Fibroblast of lung (primary cell): ENCODE measurements at regions not wholly inside any gene's neighbourhood (a gene's known extent, or its start where the extent isn't known, plus 50 kb on each side); places are given as distances from the start of the nearest gene placed in this dataset.

ENCODE experiments used
- DNase-seq, 2 donors: peaks; one replicate each; pipeline versions ENCODE4 v3.0.0 to v3.0.0-alpha.2; 2010; ENCODE audit warnings: low read depth in 2 of 2
- H2AFZ ChIP-seq: 2 replicates; pipeline ENCODE4 v1.5.1; 2012; ENCODE audit warnings: low read length, control low read depth, inconsistent platforms
- H3K27ac ChIP-seq: 2 replicates; pipeline ENCODE4 v1.5.1; 2011; ENCODE audit warnings: low read length, control low read depth; ENCODE audit not compliant: insufficient read depth
- H3K27me3 ChIP-seq: 2 replicates; pipeline ENCODE4 v1.5.1; 2011; ENCODE audit warnings: mild to moderate bottlenecking, low read length; ENCODE audit not compliant: control insufficient read depth, insufficient read depth
- H3K36me3 ChIP-seq: 2 replicates; pipeline ENCODE4 v1.5.1; 2011; ENCODE audit warnings: low read length; ENCODE audit not compliant: control insufficient read depth, insufficient read depth
- H3K4me1 ChIP-seq: 2 replicates; pipeline ENCODE4 v1.5.1; 2011; ENCODE audit warnings: low read length; ENCODE audit not compliant: control insufficient read depth, insufficient read depth; ENCODE audit errors: extremely low read depth
- H3K4me2 ChIP-seq: 2 replicates; pipeline ENCODE4 v1.5.1; 2011; ENCODE audit warnings: low read length, control low read depth; ENCODE audit not compliant: insufficient read depth; ENCODE audit errors: extremely low read depth
- H3K4me3 ChIP-seq, 4 experiments: fragments of 200-600 bp in 1 of 4; sonication (generic) in 1 of 4; replicated peaks in 1 of 4; 2 replicates each; pipeline ENCODE4 v1.5.1; 2011 to 2016; ENCODE audit warnings: low read length in 4 of 4, low read depth in 3 of 4, mild to moderate bottlenecking in 3 of 4, control low read depth in 2 of 4, inconsistent platforms in 1 of 4, mixed read lengths in 1 of 4; ENCODE audit not compliant: insufficient read depth in 1 of 4; ENCODE audit errors: control extremely low read depth in 1 of 4
- H3K79me2 ChIP-seq: 2 replicates; pipeline ENCODE4 v1.5.1; 2012; ENCODE audit warnings: mild to moderate bottlenecking, low read length, inconsistent platforms; ENCODE audit not compliant: control insufficient read depth, insufficient read depth
- H3K9ac ChIP-seq: 2 replicates; pipeline ENCODE4 v1.5.1; 2011; ENCODE audit warnings: mild to moderate bottlenecking, low read length, control low read depth; ENCODE audit not compliant: insufficient read depth
- H3K9me3 ChIP-seq: 2 replicates; pipeline ENCODE4 v1.5.1; 2012; ENCODE audit warnings: low read depth, low read length; ENCODE audit not compliant: control insufficient read depth, insufficient read depth
- H4K20me1 ChIP-seq: 2 replicates; pipeline ENCODE4 v1.5.1; 2011; ENCODE audit warnings: low read length; ENCODE audit not compliant: control insufficient read depth, insufficient read depth; ENCODE audit errors: extremely low read depth
- EZH2 ChIP-seq: IDR thresholded peaks from 2 replicates; pipeline ENCODE4 v1.5.1; 2012; ENCODE audit warnings: low read length, control low read depth, mild to moderate bottlenecking; ENCODE audit errors: missing control alignments
- TF ChIP-seq, protein P1 (sequence below), 2 donors: IDR thresholded peaks in 1 of 2; conservative IDR thresholded peaks in 1 of 2; 1 replicate in 1 of 2; 2 replicates in 1 of 2; pipeline ENCODE4 v1.5.1; 2011 to 2012; ENCODE audit warnings: low read length in 2 of 2, control low read depth in 1 of 2, inconsistent platforms in 1 of 2, low read depth in 1 of 2, mild to moderate bottlenecking in 1 of 2

- H3K36me3 ChIP-seq = no peaks in the 10 kb centered on the region
- H3K4me2 ChIP-seq = no peak overlapping the region
- no peaks in the 10 kb centered on the region for H3K79me2 ChIP-seq
- no peaks in the 10 kb centered on the region for H4K20me1 ChIP-seq
- no peak overlapping the region for H2AFZ ChIP-seq
- no peaks in the 10 kb centered on the region for H3K27me3 ChIP-seq
- DNase-seq = no peak
- H3K9ac ChIP-seq = no peak overlapping the region
- no peak for TF ChIP-seq EZH2
- no peak overlapping the region for H3K4me3 ChIP-seq
- no peak overlapping the region for H3K27ac ChIP-seq
- H3K4me1 ChIP-seq = no peaks in the 10 kb centered on the region
- H3K9me3 ChIP-seq = no peaks in the 10 kb centered on the region
These were observed 176.6 kb upstream of the STARD13 start for GRCh38 chr13:33462109-33462508.

- H4K20me1 ChIP-seq = no peaks in the 10 kb centered on the region
- no peak for DNase-seq
These were observed 178.8 kb upstream of the STARD13 start for GRCh38 chr13:33464345-33464744.

DNA sequence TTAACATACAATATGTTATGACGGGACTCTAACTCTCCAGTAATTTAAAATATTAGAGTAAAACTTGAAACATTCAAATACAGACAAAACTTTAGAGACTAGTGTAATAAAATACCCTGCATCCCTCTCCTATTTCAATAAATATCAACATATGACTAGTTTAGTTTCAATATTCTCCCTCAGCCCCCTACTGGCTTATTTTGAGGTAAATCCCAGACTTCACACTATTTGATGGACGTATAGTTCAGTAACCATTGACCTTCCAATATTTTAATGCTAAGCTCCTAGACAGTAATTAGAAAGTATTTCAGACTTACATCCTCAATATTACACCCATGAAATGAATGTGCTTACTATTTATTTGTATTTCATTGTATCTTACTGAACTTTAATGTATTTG, 180.7 kb upstream of the STARD13 start:
- Histone ChIP-seq H3K4me1 (no peaks in the 10 kb centered on the region), H3K9ac (no peak overlapping the region), H3K27ac (no peak overlapping the region), H4K20me1 (no peaks in the 10 kb centered on the region), H3K4me3 (no peak overlapping the region), H3K27me3 (no peaks in the 10 kb centered on the region), H3K4me2 (no peak overlapping the region), H3K79me2 (no peaks in the 10 kb centered on the region), H3K9me3 (no peaks in the 10 kb centered on the region), H3K36me3 (no peaks in the 10 kb centered on the region), H2AFZ (no peak overlapping the region)
- no peak for DNase-seq
- TF ChIP-seq, protein P1, sequence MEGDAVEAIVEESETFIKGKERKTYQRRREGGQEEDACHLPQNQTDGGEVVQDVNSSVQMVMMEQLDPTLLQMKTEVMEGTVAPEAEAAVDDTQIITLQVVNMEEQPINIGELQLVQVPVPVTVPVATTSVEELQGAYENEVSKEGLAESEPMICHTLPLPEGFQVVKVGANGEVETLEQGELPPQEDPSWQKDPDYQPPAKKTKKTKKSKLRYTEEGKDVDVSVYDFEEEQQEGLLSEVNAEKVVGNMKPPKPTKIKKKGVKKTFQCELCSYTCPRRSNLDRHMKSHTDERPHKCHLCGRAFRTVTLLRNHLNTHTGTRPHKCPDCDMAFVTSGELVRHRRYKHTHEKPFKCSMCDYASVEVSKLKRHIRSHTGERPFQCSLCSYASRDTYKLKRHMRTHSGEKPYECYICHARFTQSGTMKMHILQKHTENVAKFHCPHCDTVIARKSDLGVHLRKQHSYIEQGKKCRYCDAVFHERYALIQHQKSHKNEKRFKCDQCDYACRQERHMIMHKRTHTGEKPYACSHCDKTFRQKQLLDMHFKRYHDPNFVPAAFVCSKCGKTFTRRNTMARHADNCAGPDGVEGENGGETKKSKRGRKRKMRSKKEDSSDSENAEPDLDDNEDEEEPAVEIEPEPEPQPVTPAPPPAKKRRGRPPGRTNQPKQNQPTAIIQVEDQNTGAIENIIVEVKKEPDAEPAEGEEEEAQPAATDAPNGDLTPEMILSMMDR (conservative IDR thresholded peaks at IDR 0.05 in 1 of 2, IDR thresholded peaks at IDR 0.05 in 1 of 2; ENCODE audit: low read depth in 1 of 2, low read length in 2 of 2) = peak in 1 of 2 donors; percentile 21
- no peak for TF ChIP-seq EZH2

More at GRCh38 chr13:33464345-33464744, 178.8 kb upstream of the STARD13 start:
- Histone ChIP-seq H3K9me3 (no peaks in the 10 kb centered on the region), H3K27me3 (no peaks in the 10 kb centered on the region), H3K9ac (no peak overlapping the region), H3K4me3 (no peak overlapping the region), H3K79me2 (no peaks in the 10 kb centered on the region), H3K27ac (no peak overlapping the region), H2AFZ (no peak overlapping the region), H3K36me3 (no peaks in the 10 kb centered on the region), H3K4me2 (no peak overlapping the region), H3K4me1 (no peaks in the 10 kb centered on the region)
- TF ChIP-seq, protein P1 (conservative IDR thresholded peaks at IDR 0.05 in 1 of 2, IDR thresholded peaks at IDR 0.05 in 1 of 2; ENCODE audit: low read depth in 1 of 2, low read length in 2 of 2) = no peak
- TF ChIP-seq EZH2 = no peak
